Fibroblast of lung (primary cell): ENCODE measurements at regions not wholly inside any gene's neighbourhood (a gene's known extent, or its start where the extent isn't known, plus 50 kb on each side); places are given as distances from the start of the nearest gene placed in this dataset.

Source experiments
- DNase-seq, 2 donors: peaks; one replicate each; pipeline versions ENCODE4 v3.0.0 to v3.0.0-alpha.2; 2010; ENCODE audit warnings: low read depth in 2 of 2
- H2AFZ ChIP-seq: 2 replicates; pipeline ENCODE4 v1.5.1; 2012; ENCODE audit warnings: low read length, control low read depth, inconsistent platforms
- H3K27ac ChIP-seq: 2 replicates; pipeline ENCODE4 v1.5.1; 2011; ENCODE audit warnings: low read length, control low read depth; ENCODE audit not compliant: insufficient read depth
- H3K27me3 ChIP-seq: 2 replicates; pipeline ENCODE4 v1.5.1; 2011; ENCODE audit warnings: mild to moderate bottlenecking, low read length; ENCODE audit not compliant: control insufficient read depth, insufficient read depth
- H3K36me3 ChIP-seq: 2 replicates; pipeline ENCODE4 v1.5.1; 2011; ENCODE audit warnings: low read length; ENCODE audit not compliant: control insufficient read depth, insufficient read depth
- H3K4me1 ChIP-seq: 2 replicates; pipeline ENCODE4 v1.5.1; 2011; ENCODE audit warnings: low read length; ENCODE audit not compliant: control insufficient read depth, insufficient read depth; ENCODE audit errors: extremely low read depth
- H3K4me2 ChIP-seq: 2 replicates; pipeline ENCODE4 v1.5.1; 2011; ENCODE audit warnings: low read length, control low read depth; ENCODE audit not compliant: insufficient read depth; ENCODE audit errors: extremely low read depth
- H3K4me3 ChIP-seq, 4 experiments: fragments of 200-600 bp in 1 of 4; sonication (generic) in 1 of 4; replicated peaks in 1 of 4; 2 replicates each; pipeline ENCODE4 v1.5.1; 2011 to 2016; ENCODE audit warnings: low read length in 4 of 4, low read depth in 3 of 4, mild to moderate bottlenecking in 3 of 4, control low read depth in 2 of 4, inconsistent platforms in 1 of 4, mixed read lengths in 1 of 4; ENCODE audit not compliant: insufficient read depth in 1 of 4; ENCODE audit errors: control extremely low read depth in 1 of 4
- H3K79me2 ChIP-seq: 2 replicates; pipeline ENCODE4 v1.5.1; 2012; ENCODE audit warnings: mild to moderate bottlenecking, low read length, inconsistent platforms; ENCODE audit not compliant: control insufficient read depth, insufficient read depth
- H3K9ac ChIP-seq: 2 replicates; pipeline ENCODE4 v1.5.1; 2011; ENCODE audit warnings: mild to moderate bottlenecking, low read length, control low read depth; ENCODE audit not compliant: insufficient read depth
- H3K9me3 ChIP-seq: 2 replicates; pipeline ENCODE4 v1.5.1; 2012; ENCODE audit warnings: low read depth, low read length; ENCODE audit not compliant: control insufficient read depth, insufficient read depth
- H4K20me1 ChIP-seq: 2 replicates; pipeline ENCODE4 v1.5.1; 2011; ENCODE audit warnings: low read length; ENCODE audit not compliant: control insufficient read depth, insufficient read depth; ENCODE audit errors: extremely low read depth
- EZH2 ChIP-seq: IDR thresholded peaks from 2 replicates; pipeline ENCODE4 v1.5.1; 2012; ENCODE audit warnings: low read length, control low read depth, mild to moderate bottlenecking; ENCODE audit errors: missing control alignments
- TF ChIP-seq, protein P1 (sequence below), 2 donors: IDR thresholded peaks in 1 of 2; conservative IDR thresholded peaks in 1 of 2; 1 replicate in 1 of 2; 2 replicates in 1 of 2; pipeline ENCODE4 v1.5.1; 2011 to 2012; ENCODE audit warnings: low read length in 2 of 2, control low read depth in 1 of 2, inconsistent platforms in 1 of 2, low read depth in 1 of 2, mild to moderate bottlenecking in 1 of 2

- no peak for TF ChIP-seq EZH2
- TF ChIP-seq, protein P1, sequence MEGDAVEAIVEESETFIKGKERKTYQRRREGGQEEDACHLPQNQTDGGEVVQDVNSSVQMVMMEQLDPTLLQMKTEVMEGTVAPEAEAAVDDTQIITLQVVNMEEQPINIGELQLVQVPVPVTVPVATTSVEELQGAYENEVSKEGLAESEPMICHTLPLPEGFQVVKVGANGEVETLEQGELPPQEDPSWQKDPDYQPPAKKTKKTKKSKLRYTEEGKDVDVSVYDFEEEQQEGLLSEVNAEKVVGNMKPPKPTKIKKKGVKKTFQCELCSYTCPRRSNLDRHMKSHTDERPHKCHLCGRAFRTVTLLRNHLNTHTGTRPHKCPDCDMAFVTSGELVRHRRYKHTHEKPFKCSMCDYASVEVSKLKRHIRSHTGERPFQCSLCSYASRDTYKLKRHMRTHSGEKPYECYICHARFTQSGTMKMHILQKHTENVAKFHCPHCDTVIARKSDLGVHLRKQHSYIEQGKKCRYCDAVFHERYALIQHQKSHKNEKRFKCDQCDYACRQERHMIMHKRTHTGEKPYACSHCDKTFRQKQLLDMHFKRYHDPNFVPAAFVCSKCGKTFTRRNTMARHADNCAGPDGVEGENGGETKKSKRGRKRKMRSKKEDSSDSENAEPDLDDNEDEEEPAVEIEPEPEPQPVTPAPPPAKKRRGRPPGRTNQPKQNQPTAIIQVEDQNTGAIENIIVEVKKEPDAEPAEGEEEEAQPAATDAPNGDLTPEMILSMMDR (conservative IDR thresholded peaks at IDR 0.05 in 1 of 2, IDR thresholded peaks at IDR 0.05 in 1 of 2; ENCODE audit: low read depth in 1 of 2, low read length in 2 of 2) = no peak
- Histone ChIP-seq H4K20me1 (no peaks in the 10 kb centered on the region), H3K4me3 (no peak overlapping the region), H3K9me3 (no peaks in the 10 kb centered on the region), H3K79me2 (no peaks in the 10 kb centered on the region), H2AFZ (no peak overlapping the region), H3K27ac (no peak overlapping the region), H3K4me2 (no peak overlapping the region), H3K36me3 (no peaks in the 10 kb centered on the region), H3K27me3 (no peaks in the 10 kb centered on the region), H3K4me1 (no peaks in the 10 kb centered on the region), H3K9ac (no peak overlapping the region)
- no peak for DNase-seq
Measured at GRCh38 chr7:91812388-91812787, 68.1 kb downstream of the MTERF1 start.

DNA sequence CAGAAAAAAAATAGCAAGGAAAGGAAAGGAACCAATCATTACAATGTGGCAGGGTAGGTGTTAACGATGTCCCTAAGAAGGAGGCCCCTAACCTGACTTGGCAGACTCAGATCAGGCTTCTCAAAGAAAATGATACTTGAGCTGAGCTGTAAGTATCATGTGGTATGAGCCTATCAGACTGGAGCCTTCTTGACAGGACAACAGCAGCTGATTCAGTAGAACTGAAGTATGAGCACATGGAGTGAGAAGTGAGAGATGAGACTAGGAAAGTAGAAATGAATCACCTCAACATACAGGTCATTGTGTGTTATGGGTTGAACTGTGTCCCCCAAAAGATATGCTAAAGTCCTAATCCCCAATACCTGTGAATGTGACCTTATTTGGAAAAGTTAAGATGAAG, 66.3 kb downstream of the MTERF1 start:
- Histone ChIP-seq H3K4me2 (no peak overlapping the region), H3K27me3 (no peaks in the 10 kb centered on the region), H3K4me1 (no peaks in the 10 kb centered on the region), H4K20me1 (no peaks in the 10 kb centered on the region), H3K36me3 (no peaks in the 10 kb centered on the region), H3K9me3 (no peaks in the 10 kb centered on the region), H2AFZ (no peak overlapping the region), H3K9ac (no peak overlapping the region), H3K4me3 (no peak overlapping the region), H3K27ac (no peak overlapping the region), H3K79me2 (no peaks in the 10 kb centered on the region)
- TF ChIP-seq EZH2 = no peak
- TF ChIP-seq, protein P1 (conservative IDR thresholded peaks at IDR 0.05 in 1 of 2, IDR thresholded peaks at IDR 0.05 in 1 of 2; ENCODE audit: low read depth in 1 of 2, low read length in 2 of 2) = no peak
- no peak for DNase-seq
